ENCODE measurements at regions not wholly inside any gene's neighbourhood (a gene's known extent, or its start where the extent isn't known, plus 50 kb on each side); places are given as distances from the start of the nearest gene placed in this dataset.
"Not testable (repeated sequence)": the region's sequence is repeated elsewhere in the genome, so short reads cannot be mapped to it uniquely, and the experiment has no call there.

DNA sequence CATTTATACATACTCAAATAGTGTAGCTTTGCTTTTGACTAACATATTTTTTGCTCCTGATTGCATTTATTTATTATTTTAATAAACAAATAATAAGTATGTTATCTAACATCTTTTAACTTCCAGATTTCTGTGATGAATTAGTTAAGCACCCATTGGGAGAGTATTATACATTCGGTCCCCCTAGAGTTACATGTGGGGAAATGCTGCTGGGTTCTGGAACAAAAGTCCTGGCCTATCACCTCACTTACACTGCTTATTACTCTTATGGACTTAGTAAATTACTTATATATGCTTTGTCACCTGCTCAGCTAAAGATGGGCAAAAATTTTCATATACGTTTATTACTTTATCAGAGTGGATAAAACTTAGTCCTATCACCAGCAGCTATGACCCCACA lies 1163.0 kb downstream of the FAM181B start:
- intact Hi-C loops (cut with DNase I), result no loop called here
- Histone ChIP-seq H3K36me3 (replicated peaks in 1 of 2) (no peaks in the 10 kb centered on the region), H3K4me3 (no peak overlapping the region), H3K9me3 (replicated peaks in 1 of 3) (peaks cover 0 to 5% (median 0%) of the 10 kb centered on the region in 3 donors), H3K27ac (no peak overlapping the region), H3K27me3 (no peaks in the 10 kb centered on the region), H3K4me1 (replicated peaks in 1 of 2) (no peaks in the 10 kb centered on the region)
- no peak for DNase-seq
- 76 to 93% (median 82%) methylated on average over 2 of the region's 2 CpGs for WGBS, 4 donors
- TF ChIP-seq POLR2A (IDR thresholded peaks at IDR 0.05), result no peak
- TF ChIP-seq, protein P1, sequence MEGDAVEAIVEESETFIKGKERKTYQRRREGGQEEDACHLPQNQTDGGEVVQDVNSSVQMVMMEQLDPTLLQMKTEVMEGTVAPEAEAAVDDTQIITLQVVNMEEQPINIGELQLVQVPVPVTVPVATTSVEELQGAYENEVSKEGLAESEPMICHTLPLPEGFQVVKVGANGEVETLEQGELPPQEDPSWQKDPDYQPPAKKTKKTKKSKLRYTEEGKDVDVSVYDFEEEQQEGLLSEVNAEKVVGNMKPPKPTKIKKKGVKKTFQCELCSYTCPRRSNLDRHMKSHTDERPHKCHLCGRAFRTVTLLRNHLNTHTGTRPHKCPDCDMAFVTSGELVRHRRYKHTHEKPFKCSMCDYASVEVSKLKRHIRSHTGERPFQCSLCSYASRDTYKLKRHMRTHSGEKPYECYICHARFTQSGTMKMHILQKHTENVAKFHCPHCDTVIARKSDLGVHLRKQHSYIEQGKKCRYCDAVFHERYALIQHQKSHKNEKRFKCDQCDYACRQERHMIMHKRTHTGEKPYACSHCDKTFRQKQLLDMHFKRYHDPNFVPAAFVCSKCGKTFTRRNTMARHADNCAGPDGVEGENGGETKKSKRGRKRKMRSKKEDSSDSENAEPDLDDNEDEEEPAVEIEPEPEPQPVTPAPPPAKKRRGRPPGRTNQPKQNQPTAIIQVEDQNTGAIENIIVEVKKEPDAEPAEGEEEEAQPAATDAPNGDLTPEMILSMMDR (IDR thresholded peaks at IDR 0.05), result no peak

DNA sequence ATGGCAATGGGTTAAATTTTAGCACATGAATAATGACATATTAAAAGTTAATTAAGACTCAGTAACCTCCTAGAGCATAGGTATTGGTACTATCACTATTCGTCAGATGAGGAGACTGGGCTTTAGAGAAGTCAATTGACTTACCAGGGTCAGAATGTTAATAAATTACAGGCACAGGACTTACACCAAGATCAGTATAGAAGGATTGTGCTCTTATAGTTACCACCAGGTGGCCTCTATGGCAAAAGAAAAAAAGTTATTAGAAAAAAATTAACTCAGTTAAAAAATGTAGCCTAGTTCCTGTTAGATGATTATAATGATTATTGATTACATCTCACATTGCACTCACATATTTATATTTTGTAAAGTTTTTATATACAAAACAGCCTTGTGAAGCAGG lies 1163.7 kb downstream of the FAM181B start:
- TF ChIP-seq POLR2A (IDR thresholded peaks at IDR 0.05), result no peak
- TF ChIP-seq, protein P1 (IDR thresholded peaks at IDR 0.05), result no peak
- whole genome bisulfite sequencing, 4 donors, result 0 to 30% (median 13%) methylated on average over 1 of the region's 1 CpG
- no peaks in the 10 kb centered on the region for H3K27me3 ChIP-seq
- no peaks in the 10 kb centered on the region for H3K4me1 ChIP-seq (replicated peaks in 1 of 2)
- H3K36me3 ChIP-seq (replicated peaks in 1 of 2), result no peaks in the 10 kb centered on the region
- H3K27ac ChIP-seq, result no peak overlapping the region
- intact Hi-C loops (cut with DNase I), result no loop called here
- H3K4me3 ChIP-seq, result no peak overlapping the region
- no peak for DNase-seq
- peaks cover 0 to 5% (median 0%) of the 10 kb centered on the region in 3 donors for H3K9me3 ChIP-seq (replicated peaks in 1 of 3)

DNA sequence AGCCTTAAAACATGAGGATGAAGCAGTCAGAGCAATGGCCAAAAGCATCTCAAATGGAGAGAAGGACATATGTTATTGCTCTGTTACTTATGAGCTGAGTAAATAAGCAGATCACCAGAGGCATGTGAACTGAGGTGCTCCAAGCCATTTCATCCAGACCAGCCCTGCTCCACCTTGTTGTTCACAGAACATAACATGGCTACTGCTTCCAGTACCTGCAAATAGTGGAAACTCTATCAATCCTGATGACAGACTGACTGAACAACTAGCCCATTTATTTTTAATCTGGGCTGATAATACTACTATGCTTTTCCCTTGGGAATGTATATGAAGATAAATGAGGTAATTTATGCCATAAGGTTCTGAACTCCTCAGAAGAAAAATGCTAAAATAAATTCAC lies 1164.7 kb downstream of the FAM181B start:
- no peak for DNase-seq
- Histone ChIP-seq H3K9me3 (replicated peaks in 1 of 3) (peaks cover 0 to 5% (median 0%) of the 10 kb centered on the region in 3 donors), H3K4me1 (replicated peaks in 1 of 2) (no peaks in the 10 kb centered on the region), H3K36me3 (replicated peaks in 1 of 2) (no peaks in the 10 kb centered on the region), H3K27ac (no peak overlapping the region), H3K27me3 (no peaks in the 10 kb centered on the region), H3K4me3 (no peak overlapping the region)
- TF ChIP-seq, protein P1 (IDR thresholded peaks at IDR 0.05), result no peak
- no peak for TF ChIP-seq POLR2A (IDR thresholded peaks at IDR 0.05)
- intact Hi-C loops (cut with DNase I), result no loop called here

GRCh38 chr11:81548123-81548522 lies 1185.5 kb downstream of the FAM181B start:
- no peaks in the 10 kb centered on the region for H3K36me3 ChIP-seq (replicated peaks in 1 of 2)
- no peaks in the 10 kb centered on the region for H3K9me3 ChIP-seq (replicated peaks in 1 of 3)
- no peak overlapping the region for H3K4me3 ChIP-seq
- DNase-seq, result no peak
- TF ChIP-seq, protein P1 (IDR thresholded peaks at IDR 0.05), result no peak
- TF ChIP-seq POLR2A (IDR thresholded peaks at IDR 0.05), result no peak
- no peak overlapping the region for H3K27ac ChIP-seq
- H3K27me3 ChIP-seq, result no peaks in the 10 kb centered on the region
- intact Hi-C loops (cut with DNase I), result no loop called here
- no peaks in the 10 kb centered on the region for H3K4me1 ChIP-seq (replicated peaks in 1 of 2)
- 46 to 91% (median 75%) methylated on average over 1 of the region's 1 CpG for WGBS, 4 donors

DNA sequence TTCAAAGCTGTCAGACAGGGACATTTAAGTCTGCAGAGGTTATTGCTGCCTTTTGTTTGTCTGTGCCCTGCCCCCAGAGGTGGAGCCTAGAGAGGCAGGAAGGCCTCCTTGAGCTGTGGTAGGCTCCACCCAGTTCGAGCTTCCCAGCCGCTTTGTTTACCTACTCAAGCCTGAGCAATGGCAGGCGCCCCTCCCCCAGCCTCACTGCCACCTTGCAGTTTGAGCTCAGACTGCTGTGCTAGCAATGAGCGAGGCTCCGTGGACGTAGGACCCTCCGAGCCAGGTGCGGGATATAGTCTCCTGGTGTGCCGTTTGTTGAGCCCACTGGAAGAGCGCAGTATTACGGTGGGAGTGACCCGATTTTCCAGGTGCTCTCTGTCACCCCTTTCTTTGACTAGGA lies 1193.9 kb downstream of the FAM181B start:
- WGBS, 4 donors, result 82 to 93% (median 88%) methylated on average over 5 to 12 of the region's 12 CpGs
- DNase-seq; H3K4me1 ChIP-seq (replicated peaks in 1 of 2); H3K36me3 ChIP-seq (replicated peaks in 1 of 2); H3K9me3 ChIP-seq (replicated peaks in 1 of 3); H3K4me3 ChIP-seq; intact Hi-C loops (cut with DNase I); H3K27me3 ChIP-seq; H3K27ac ChIP-seq: not testable (repeated sequence)

Data from adrenal gland (tissue), 9 donors.